Choroid plexus epithelial cell (primary cell): ENCODE measurements at regions not wholly inside any gene's neighbourhood (a gene's known extent, or its start where the extent isn't known, plus 50 kb on each side); places are given as distances from the start of the nearest gene placed in this dataset.

Experiments used
- DNase-seq: peaks from one replicate; pipeline ENCODE4 v3.0.0-alpha.2; 2010; ENCODE audit warnings: low read depth
- H3K4me3 ChIP-seq: 2 replicates; pipeline ENCODE4 v1.5.1; 2011; ENCODE audit warnings: low read depth, mild to moderate bottlenecking, control low read depth, low read length, moderate library complexity
- CTCF ChIP-seq: conservative IDR thresholded peaks from 2 replicates; pipeline ENCODE4 v1.5.1; 2011; ENCODE audit warnings: low read depth, mild to moderate bottlenecking, control low read depth, inconsistent platforms, low read length, moderate library complexity

DNA sequence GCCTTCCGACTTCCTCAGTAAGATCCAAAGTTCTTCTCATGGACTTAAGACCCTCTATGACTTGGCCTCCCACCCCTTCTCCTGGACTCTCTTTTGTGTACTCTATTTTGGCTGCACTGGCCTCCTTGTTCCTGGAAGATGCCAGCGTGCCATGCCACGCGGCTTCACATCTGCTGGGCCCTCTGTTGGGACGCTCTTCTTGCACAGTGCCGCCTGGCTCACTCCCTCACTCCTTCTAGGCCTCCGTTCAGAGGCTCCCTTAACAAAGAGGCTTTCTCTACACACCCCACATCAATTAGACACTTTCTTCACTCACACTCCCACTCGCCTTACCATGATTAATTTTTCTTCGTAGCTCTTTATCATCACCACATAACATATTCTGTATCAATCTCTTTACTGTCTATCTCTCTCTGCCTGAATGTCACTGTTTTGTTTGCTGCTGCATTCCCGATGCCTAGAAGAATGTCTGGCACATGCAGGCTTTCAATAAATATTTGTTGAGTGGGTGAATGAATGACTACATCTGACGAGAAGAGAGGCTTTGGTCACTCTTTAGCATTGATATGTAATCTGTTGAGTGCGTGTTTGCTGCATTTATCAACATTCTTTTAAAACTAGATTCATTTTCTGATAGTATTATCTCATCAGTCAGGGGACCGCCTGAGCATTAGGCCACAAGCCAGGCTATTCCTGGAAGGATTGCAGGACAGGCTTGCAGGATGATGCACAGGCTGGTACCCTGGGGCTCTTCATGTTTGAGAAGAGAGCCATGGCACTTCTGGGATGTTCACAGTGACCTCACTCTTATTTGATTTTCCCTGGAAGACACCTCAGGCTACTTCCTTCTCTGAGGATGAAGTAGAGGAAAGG, 60.6 kb upstream of the AMPD3 start:
- no peak for TF ChIP-seq CTCF
- no peak overlapping the region for H3K4me3 ChIP-seq
- DNase-seq, result peak; percentile 17

- no peak overlapping the region for H3K4me3 ChIP-seq
- no peak for DNase-seq
- no peak for TF ChIP-seq CTCF
Measured at GRCh38 chr11:10395166-10395897, 59.7 kb upstream of the AMPD3 start.

DNA sequence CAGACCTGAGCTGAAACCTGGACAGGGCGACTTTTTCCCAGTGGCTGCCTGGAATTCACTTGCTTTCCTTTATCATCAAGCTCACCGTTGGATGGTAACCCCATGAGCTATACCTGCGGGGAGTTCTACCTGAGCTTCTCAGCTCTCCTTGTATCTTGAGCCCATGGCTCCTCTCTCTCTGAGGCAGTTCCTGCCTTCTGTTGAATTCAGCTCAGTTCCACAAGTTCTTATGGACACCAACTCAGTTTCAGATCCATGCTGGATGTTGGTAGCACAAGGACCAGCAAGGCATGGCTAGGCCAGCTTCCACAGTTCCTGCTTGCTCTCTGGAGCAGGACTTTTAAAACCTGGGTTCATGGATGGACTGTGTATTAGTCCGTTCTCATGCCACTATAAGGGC, 58.3 kb upstream of the AMPD3 start:
- no peak for DNase-seq
- TF ChIP-seq CTCF, result no peak
- no peak overlapping the region for H3K4me3 ChIP-seq

DNA sequence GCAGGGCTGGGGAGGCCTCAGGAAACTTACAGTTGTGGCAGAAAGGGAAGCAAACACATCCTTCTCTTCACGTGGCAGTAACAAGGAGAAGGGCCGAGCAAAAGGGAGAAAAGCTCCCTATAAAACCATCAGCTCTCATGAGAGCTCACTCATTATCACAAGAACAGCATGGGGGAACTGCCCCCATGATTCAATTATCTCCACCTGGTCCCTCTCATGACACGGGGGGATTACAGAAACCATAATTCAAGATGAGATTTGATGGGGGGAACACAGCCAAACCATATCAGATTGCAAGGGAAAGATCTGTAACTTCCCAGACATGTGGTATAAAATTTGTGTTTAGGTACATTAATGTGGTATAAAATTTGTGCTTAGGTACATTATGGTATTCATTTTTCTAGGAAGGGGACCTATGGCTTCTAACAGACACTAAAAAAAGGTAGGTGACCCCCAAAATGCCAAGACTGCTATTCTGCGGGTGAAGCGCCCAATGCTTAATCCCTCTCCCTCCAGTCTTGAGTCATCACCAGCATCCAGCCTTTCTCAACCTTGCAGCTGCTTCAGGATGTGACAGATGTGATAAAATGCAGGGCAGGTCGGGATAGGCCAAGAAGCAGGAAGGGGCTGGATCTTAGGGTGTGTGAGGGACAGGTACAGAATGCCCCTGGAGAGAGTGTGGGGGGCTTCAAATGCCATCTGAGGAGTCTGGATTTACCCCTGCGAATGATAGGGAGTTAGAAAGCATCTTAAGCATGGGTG, 57.7 kb upstream of the AMPD3 start:
- no peak for TF ChIP-seq CTCF
- H3K4me3 ChIP-seq, result no peak overlapping the region
- DNase-seq, result no peak

DNA sequence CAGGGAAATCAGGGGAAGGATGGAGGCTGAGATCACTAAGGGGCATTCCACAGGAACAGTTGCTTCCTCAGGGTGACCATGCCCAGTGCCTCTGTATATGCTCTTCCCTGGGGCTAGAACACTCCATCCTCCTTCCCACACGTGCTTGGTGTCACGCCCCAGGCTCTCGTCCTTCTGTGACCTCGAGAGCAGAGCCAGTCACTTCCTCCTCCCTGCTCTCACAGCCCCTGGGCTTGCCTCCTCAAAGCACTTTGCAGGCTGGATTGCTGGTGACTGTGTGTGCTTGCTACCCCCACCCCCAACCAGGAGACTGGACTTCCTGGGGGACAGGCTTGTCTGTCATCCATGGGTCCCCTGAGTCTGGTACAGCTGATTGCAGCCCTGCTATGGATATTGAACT, 56.5 kb upstream of the AMPD3 start:
- TF ChIP-seq CTCF, result no peak
- DNase-seq, result no peak
- no peak overlapping the region for H3K4me3 ChIP-seq

DNA sequence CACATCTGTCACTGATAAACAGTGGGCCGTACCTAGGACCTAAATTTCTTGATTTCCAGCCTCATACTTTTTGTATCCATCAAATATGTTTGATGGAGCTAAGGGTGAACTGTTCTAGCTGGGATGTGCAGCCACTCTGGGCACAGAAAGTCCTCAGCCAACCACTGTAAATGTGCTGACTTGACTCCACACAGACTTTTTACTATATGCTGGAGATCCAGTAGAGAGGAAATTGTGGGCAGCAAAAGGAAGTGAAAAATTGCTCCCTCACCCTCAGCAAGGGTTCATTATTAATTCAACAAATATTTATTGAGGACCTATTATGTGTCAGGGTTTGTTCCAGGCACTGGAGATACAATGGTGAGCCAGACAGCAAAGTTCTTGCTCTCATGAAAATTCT, 54.2 kb upstream of the AMPD3 start:
- no peak for TF ChIP-seq CTCF
- peak; percentile 20 for DNase-seq
- H3K4me3 ChIP-seq, result no peak overlapping the region
